H9 (cell line): ENCODE measurements at regions not wholly inside any gene's neighbourhood (a gene's known extent, or its start where the extent isn't known, plus 50 kb on each side); places are given as distances from the start of the nearest gene placed in this dataset.

Source experiments
- DNase-seq: peaks from one replicate; pipeline ENCODE4 v3.0.0-alpha.2; 2017
- H2AFZ ChIP-seq: one replicate; pipeline ENCODE4 v1.6.1; 2013; ENCODE audit warnings: mild to moderate bottlenecking, low read length, control low read depth, moderate library complexity
- H2AK5ac ChIP-seq: 2 replicates; pipeline ENCODE4 v1.6.1; 2013; ENCODE audit warnings: low read length, control low read depth, mixed read lengths; ENCODE audit not compliant: insufficient read length
- H2BK120ac ChIP-seq: one replicate; pipeline ENCODE4 v1.6.1; 2013; ENCODE audit warnings: low read depth, mild to moderate bottlenecking, low read length, control low read depth, inconsistent platforms; ENCODE audit not compliant: poor library complexity, severe bottlenecking
- H2BK12ac ChIP-seq: 2 replicates; pipeline ENCODE4 v1.6.1; 2013; ENCODE audit warnings: low read length, control low read depth, mixed read lengths, low read depth; ENCODE audit not compliant: insufficient read length
- H2BK15ac ChIP-seq: 2 replicates; pipeline ENCODE4 v1.6.1; 2013; ENCODE audit warnings: low read depth, low read length, control low read depth
- H2BK20ac ChIP-seq: one replicate; pipeline ENCODE4 v1.6.1; 2013; ENCODE audit warnings: low read depth, mild to moderate bottlenecking, low read length, control low read depth, inconsistent platforms; ENCODE audit not compliant: poor library complexity, severe bottlenecking
- H2BK5ac ChIP-seq: 2 replicates; pipeline ENCODE4 v1.6.1; 2013; ENCODE audit warnings: low read length, control low read depth, mixed read lengths; ENCODE audit not compliant: insufficient read length
- H3K14ac ChIP-seq: 2 replicates; pipeline ENCODE4 v1.6.1; 2013; ENCODE audit warnings: low read length, control low read depth; ENCODE audit not compliant: insufficient read depth
- H3K18ac ChIP-seq: 2 replicates; pipeline ENCODE4 v1.6.1; 2013; ENCODE audit warnings: low read depth, mild to moderate bottlenecking, mixed read lengths, low read length, control low read depth; ENCODE audit not compliant: insufficient read length
- H3K23ac ChIP-seq: 2 replicates; pipeline ENCODE4 v1.6.1; 2013; ENCODE audit warnings: low read length, control low read depth, mixed read lengths, low read depth; ENCODE audit not compliant: insufficient read length
- H3K23me2 ChIP-seq: 2 replicates; pipeline ENCODE4 v1.6.1; 2013; ENCODE audit warnings: low read depth, mild to moderate bottlenecking, mixed read lengths, low read length, control low read depth; ENCODE audit not compliant: insufficient read length, poor library complexity, severe bottlenecking
- H3K27ac ChIP-seq: 2 replicates; pipeline ENCODE4 v1.5.1; 2013; ENCODE audit warnings: low read length, control low read depth, mixed read lengths, low read depth; ENCODE audit not compliant: insufficient read length
- H3K27me3 ChIP-seq: 2 replicates; pipeline ENCODE4 v1.6.1; 2013; ENCODE audit warnings: low read length, control low read depth, inconsistent platforms; ENCODE audit not compliant: insufficient read depth
- H3K4ac ChIP-seq: 2 replicates; pipeline ENCODE4 v1.6.1; 2013; ENCODE audit warnings: low read depth, mild to moderate bottlenecking, control low read depth, inconsistent platforms, low read length, moderate library complexity
- H3K4me1 ChIP-seq: 2 replicates; pipeline ENCODE4 v1.6.1; 2013; ENCODE audit warnings: low read length, control low read depth, inconsistent platforms; ENCODE audit not compliant: insufficient read depth
- H3K4me2 ChIP-seq: 2 replicates; pipeline ENCODE4 v1.6.1; 2013; ENCODE audit warnings: low read length, control low read depth, mixed read lengths; ENCODE audit not compliant: insufficient read length, insufficient read depth
- H3K56ac ChIP-seq: 2 replicates; pipeline ENCODE4 v1.6.1; 2013; ENCODE audit warnings: low read depth, mild to moderate bottlenecking, mixed read lengths, low read length, control low read depth; ENCODE audit not compliant: insufficient read length
- H3K79me1 ChIP-seq: 2 replicates; pipeline ENCODE4 v1.6.1; 2013; ENCODE audit warnings: low read depth, mild to moderate bottlenecking, moderate library complexity, low read length, control low read depth, inconsistent platforms; ENCODE audit not compliant: insufficient read depth, poor library complexity, severe bottlenecking
- H3K79me2 ChIP-seq: 2 replicates; pipeline ENCODE4 v1.6.1; 2013; ENCODE audit warnings: low read length, control low read depth, inconsistent platforms; ENCODE audit not compliant: insufficient read depth
- H3K9ac ChIP-seq: 2 replicates; pipeline ENCODE4 v1.6.1; 2013; ENCODE audit warnings: low read length, control low read depth, mixed read lengths; ENCODE audit not compliant: insufficient read length; ENCODE audit errors: extremely low read depth
- H3K9me3 ChIP-seq: one replicate; pipeline ENCODE4 v1.6.1; 2013; ENCODE audit warnings: low read depth, low read length, inconsistent platforms; ENCODE audit not compliant: control insufficient read depth
- H3T11ph ChIP-seq: one replicate; pipeline ENCODE4 v1.6.1; 2013; ENCODE audit warnings: mild to moderate bottlenecking, low read length, control low read depth, inconsistent platforms
- H4K20me1 ChIP-seq: one replicate; pipeline ENCODE4 v1.6.1; 2013; ENCODE audit not compliant: control insufficient read depth, insufficient read length, insufficient read depth
- H4K5ac ChIP-seq: 2 replicates; pipeline ENCODE4 v1.6.1; 2013; ENCODE audit warnings: low read depth, mild to moderate bottlenecking, mixed read lengths, low read length, control low read depth; ENCODE audit not compliant: insufficient read length
- H4K8ac ChIP-seq: replicated peaks from 2 replicates; pipeline ENCODE4 v1.6.1; 2013; ENCODE audit warnings: low read length, control low read depth, mixed read lengths, low read depth; ENCODE audit not compliant: insufficient read length
- H4K91ac ChIP-seq: 2 replicates; pipeline ENCODE4 v1.6.1; 2013; ENCODE audit warnings: low read depth, mild to moderate bottlenecking, moderate library complexity, mixed read lengths, low read length, control low read depth; ENCODE audit not compliant: insufficient read length
- H3K27ac Mint-ChIP-seq, 3 experiments: 2 replicates in 2 of 3; 3 replicates in 1 of 3; pipeline ENCODE4 v1.8.0; 2020 to 2021; ENCODE audit warnings: mixed read lengths in 3 of 3, mild to moderate bottlenecking in 1 of 3, moderate library complexity in 1 of 3
- H3K27me3 Mint-ChIP-seq: 2 replicates; pipeline ENCODE4 v1.8.0; 2021; ENCODE audit warnings: low read depth, mild to moderate bottlenecking, moderate library complexity, mixed read lengths
- H3K36me3 Mint-ChIP-seq, 3 experiments: 2 replicates in 2 of 3; 3 replicates in 1 of 3; pipeline ENCODE4 v1.8.0; 2020 to 2021; ENCODE audit warnings: low read depth in 3 of 3, mixed read lengths in 3 of 3; ENCODE audit not compliant: insufficient read depth in 1 of 3
- H3K4me1 Mint-ChIP-seq, 2 experiments: 2 replicates each; pipeline ENCODE4 v1.8.0; 2020; ENCODE audit warnings: mixed read lengths in 2 of 2
- H3K4me3 Mint-ChIP-seq, 2 experiments: 2 replicates in 1 of 2; 3 replicates in 1 of 2; pipeline ENCODE4 v1.8.0; 2020 to 2021; ENCODE audit warnings: mild to moderate bottlenecking in 2 of 2, mixed read lengths in 2 of 2, moderate library complexity in 1 of 2
- H3K9me3 Mint-ChIP-seq, 2 experiments: 2 replicates in 1 of 2; 3 replicates in 1 of 2; pipeline ENCODE4 v1.8.0; 2020; ENCODE audit warnings: mild to moderate bottlenecking in 2 of 2, mixed read lengths in 2 of 2, moderate library complexity in 1 of 2
- CTCF ChIP-seq: fragments of 200-600 bp; sonication (generic); conservative IDR thresholded peaks from 3 replicates; pipeline ENCODE4 v1.8.0; 2021; ENCODE audit warnings: antibody characterized with exemption, mild to moderate bottlenecking
- WGBS: extraction: QIAGEN DNeasy Blood & Tissue Kit; methylation state at CpG from one replicate; pipeline ENCODE4 v1.1.7; 2013; ENCODE audit warnings: missing lambda C conversion rate, low lambda C conversion rate, mixed read lengths; ENCODE audit not compliant: insufficient read length; ENCODE audit errors: extremely low coverage; 5-methylcytosine and 5-hydroxymethylcytosine counted together

DNA sequence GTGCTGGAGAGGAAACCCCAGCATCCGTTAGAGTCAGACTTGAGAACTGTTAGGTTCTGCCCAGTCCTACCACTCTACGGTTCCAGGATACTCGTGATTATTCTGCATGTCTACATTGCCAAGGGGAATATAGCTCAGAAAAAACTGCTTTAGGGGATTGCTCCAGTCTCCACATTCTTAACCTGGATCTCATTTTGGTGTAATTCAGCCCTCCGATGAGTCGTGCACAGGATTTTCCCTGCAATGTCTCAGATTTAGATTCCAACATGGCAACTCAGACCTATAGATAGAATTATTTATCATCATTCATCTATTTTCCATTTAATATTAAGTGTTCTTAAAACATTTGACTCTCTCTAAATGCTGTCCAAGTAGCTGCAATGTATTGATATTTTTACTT, 121.1 kb upstream of the ZEB1 start:
- H3K4me1 ChIP-seq = no peaks in the 10 kb centered on the region
- no peaks in the 10 kb centered on the region for H3K79me1 ChIP-seq
- no peaks in the 10 kb centered on the region for H3K23me2 ChIP-seq
- H3K79me2 ChIP-seq = no peaks in the 10 kb centered on the region
- Mint-ChIP-seq H3K4me3 (no peak overlapping the region), H3K27me3 (no peaks in the 10 kb centered on the region), H3K27ac (no peak overlapping the region), H3K9me3 (no peaks in the 10 kb centered on the region), H3K4me1 (no peaks in the 10 kb centered on the region), H3K36me3 (no peaks in the 10 kb centered on the region)
- no peaks in the 10 kb centered on the region for H4K20me1 ChIP-seq
- no peak overlapping the region for H3K18ac ChIP-seq
- no peak overlapping the region for H2BK15ac ChIP-seq
- H2BK12ac ChIP-seq = no peak overlapping the region
- no peak overlapping the region for H2BK20ac ChIP-seq
- no peak overlapping the region for H3K4ac ChIP-seq
- no CpG with 5 or more reads among the region's 5 CpGs for WGBS
- H2AK5ac ChIP-seq = no peak overlapping the region
- H3K27ac ChIP-seq = no peak overlapping the region
- no peak overlapping the region for H4K5ac ChIP-seq
- no peak overlapping the region for H2BK5ac ChIP-seq
- no peak overlapping the region for H3K14ac ChIP-seq
- DNase-seq = no peak
- TF ChIP-seq CTCF = no peak
- no peak overlapping the region for H3T11ph ChIP-seq
- no peak overlapping the region for H4K91ac ChIP-seq
- H3K9ac ChIP-seq = no peak overlapping the region
- no peaks in the 10 kb centered on the region for H3K27me3 ChIP-seq
- no peak overlapping the region for H2AFZ ChIP-seq
- H3K9me3 ChIP-seq = no peaks in the 10 kb centered on the region
- H2BK120ac ChIP-seq = no peak overlapping the region
- no peak overlapping the region for H3K56ac ChIP-seq
- H4K8ac ChIP-seq = no peak overlapping the region
- H3K4me2 ChIP-seq = no peak overlapping the region
- no peak overlapping the region for H3K23ac ChIP-seq
